GM18507 (cell line): ENCODE measurements at regions not wholly inside any gene's neighbourhood (a gene's known extent, or its start where the extent isn't known, plus 50 kb on each side); places are given as distances from the start of the nearest gene placed in this dataset.
A peak's percentile ranks its signal among the peaks of the same experiment; 100 is the strongest.
"Not testable (repeated sequence)": the region's sequence is repeated elsewhere in the genome, so short reads cannot be mapped to it uniquely, and the experiment has no call there.

Experiments used
- DNase-seq: peaks from one replicate; pipeline ENCODE4 v3.0.0; 2011; ENCODE audit warnings: low read depth; ENCODE audit not compliant: insufficient read length; ENCODE audit errors: extremely low spot score
- FAIRE-seq: peaks from 2 replicates; lab custom pipeline; 2011; peaks lifted over from hg19 to GRCh38; lab: Jason Lieb, UNC

- DNase-seq (no peak), FAIRE-seq (no peak)
These were observed 55.9 kb downstream of the BHLHE40 start for GRCh38 chr3:5035113-5035512.

- no peak for DNase-seq
- no peak for FAIRE-seq
These were observed 56.6 kb downstream of the BHLHE40 start for GRCh38 chr3:5035692-5036391.

GRCh38 chr3:5036392-5036766, 57.1 kb downstream of the BHLHE40 start:
- FAIRE-seq (no peak), DNase-seq (no peak)

- DNase-seq (no peak), FAIRE-seq (no peak)
These were observed 57.6 kb downstream of the BHLHE40 start for GRCh38 chr3:5036858-5037257.

GRCh38 chr3:5039585-5039984, 60.3 kb downstream of the BHLHE40 start:
- DNase-seq, result no peak
- no peak for FAIRE-seq

- DNase-seq, result no peak
- no peak for FAIRE-seq
These were observed 62.1 kb downstream of the BHLHE40 start for GRCh38 chr3:5041315-5041714.

- FAIRE-seq, result no peak
These were observed 66.7 kb downstream of the BHLHE40 start for GRCh38 chr3:5045961-5046360.

GRCh38 chr3:5047764-5048419, 68.7 kb downstream of the BHLHE40 start:
- FAIRE-seq, result no peak
- DNase-seq, result no peak

More at GRCh38 chr3:5045961-5046360, 66.7 kb downstream of the BHLHE40 start:
- DNase-seq, result no peak

- FAIRE-seq (no peak), DNase-seq (no peak)
These were observed 70.3 kb upstream of the ARL8B start for GRCh38 chr3:5051772-5052171.

- DNase-seq, result no peak
- no peak for FAIRE-seq
These were observed 69.8 kb upstream of the ARL8B start for GRCh38 chr3:5052247-5052646.

- FAIRE-seq (no peak), DNase-seq (no peak)
These were observed 68.9 kb upstream of the ARL8B start for GRCh38 chr3:5053021-5053831.

GRCh38 chr3:5054098-5054497, 68.0 kb upstream of the ARL8B start:
- DNase-seq (no peak), FAIRE-seq (no peak)

GRCh38 chr3:5054579-5054978, 67.5 kb upstream of the ARL8B start:
- not testable (repeated sequence) for DNase-seq, FAIRE-seq

- FAIRE-seq (no peak), DNase-seq (no peak)
These were observed 66.6 kb upstream of the ARL8B start for GRCh38 chr3:5055357-5056110.

GRCh38 chr3:5056111-5056391, 66.0 kb upstream of the ARL8B start:
- DNase-seq, result no peak
- FAIRE-seq, result no peak

- no peak for DNase-seq
- FAIRE-seq, result no peak
These were observed 64.8 kb upstream of the ARL8B start for GRCh38 chr3:5057272-5057671.

GRCh38 chr3:5057857-5058324, 64.2 kb upstream of the ARL8B start:
- peak; percentile 42 for DNase-seq

GRCh38 chr3:5058471-5058951, 63.6 kb upstream of the ARL8B start:
- no peak for FAIRE-seq

More at GRCh38 chr3:5057857-5058324, 64.2 kb upstream of the ARL8B start:
- peak; percentile 85 for FAIRE-seq

GRCh38 chr3:5059782-5060181, 62.3 kb upstream of the ARL8B start:
- DNase-seq (no peak), FAIRE-seq (no peak)

More at GRCh38 chr3:5058471-5058951, 63.6 kb upstream of the ARL8B start:
- no peak for DNase-seq

GRCh38 chr3:5061218-5061569, 60.9 kb upstream of the ARL8B start:
- FAIRE-seq, result no peak
- no peak for DNase-seq
